ENCODE measurements at regions not wholly inside any gene's neighbourhood (a gene's known extent, or its start where the extent isn't known, plus 50 kb on each side); places are given as distances from the start of the nearest gene placed in this dataset.

- no peak for DNase-seq (ENCODE audit: low spot score)
Observed at GRCh38 chr5:112025757-112026156, 268.8 kb upstream of the NREP start.

- no peak for DNase-seq (ENCODE audit: low spot score)
Observed at GRCh38 chr5:112024769-112025168, 267.8 kb upstream of the NREP start.

GRCh38 chr5:112024221-112024620 is 267.2 kb upstream of the NREP start:
- no peak for DNase-seq (ENCODE audit: low spot score)

GRCh38 chr5:112023766-112024165 is 266.8 kb upstream of the NREP start:
- DNase-seq (ENCODE audit: low spot score): no peak

- no peak for DNase-seq (ENCODE audit: low spot score)
Observed at GRCh38 chr5:112018846-112019245, 261.9 kb upstream of the NREP start.

GRCh38 chr5:112016980-112017379 is 260.0 kb upstream of the NREP start:
- no peak for DNase-seq (ENCODE audit: low spot score)

GRCh38 chr5:112014783-112015395 is 257.9 kb upstream of the NREP start:
- no peak for DNase-seq (ENCODE audit: low spot score)

GRCh38 chr5:112013660-112014059 is 256.7 kb upstream of the NREP start:
- DNase-seq (ENCODE audit: low spot score): no peak

- DNase-seq (ENCODE audit: low spot score): no peak
Observed at GRCh38 chr5:112012104-112012503, 255.1 kb upstream of the NREP start.

- DNase-seq (ENCODE audit: low spot score): no peak
Observed at GRCh38 chr5:112010475-112010874, 253.5 kb upstream of the NREP start.

- no peak for DNase-seq (ENCODE audit: low spot score)
Observed at GRCh38 chr5:112006721-112007120, 249.7 kb upstream of the NREP start.

- no peak for DNase-seq (ENCODE audit: low spot score)
Observed at GRCh38 chr5:112005623-112005930, 248.6 kb upstream of the NREP start.

- DNase-seq (ENCODE audit: low spot score): no peak
Observed at GRCh38 chr5:112004867-112005622, 248.1 kb upstream of the NREP start.

- no peak for DNase-seq (ENCODE audit: low spot score)
Observed at GRCh38 chr5:112002376-112002775, 245.4 kb upstream of the NREP start.

- DNase-seq (ENCODE audit: low spot score): no peak
Observed at GRCh38 chr5:111999286-111999685, 242.3 kb upstream of the NREP start.

- DNase-seq (ENCODE audit: low spot score): no peak
Observed at GRCh38 chr5:111998871-111999270, 241.9 kb upstream of the NREP start.

GRCh38 chr5:111997711-111998110 is 240.7 kb upstream of the NREP start:
- DNase-seq (ENCODE audit: low spot score): no peak

GRCh38 chr5:111997308-111997707 is 240.3 kb upstream of the NREP start:
- no peak for DNase-seq (ENCODE audit: low spot score)

GRCh38 chr5:111996574-111996973 is 239.6 kb upstream of the NREP start:
- no peak for DNase-seq (ENCODE audit: low spot score)

- no peak for DNase-seq (ENCODE audit: low spot score)
Observed at GRCh38 chr5:111995701-111996100, 238.7 kb upstream of the NREP start.

- DNase-seq (ENCODE audit: low spot score): no peak
Observed at GRCh38 chr5:111993242-111993641, 236.2 kb upstream of the NREP start.

GRCh38 chr5:111984044-111984443 is 227.1 kb upstream of the NREP start:
- DNase-seq (ENCODE audit: low spot score): no peak

- no peak for DNase-seq (ENCODE audit: low spot score)
Observed at GRCh38 chr5:111983459-111983858, 226.5 kb upstream of the NREP start.

GRCh38 chr5:111977436-111977829 is 220.4 kb upstream of the NREP start:
- no peak for DNase-seq (ENCODE audit: low spot score)

Data from Ammon's horn (tissue), 1 donor.